Gastroesophageal sphincter (tissue), 3 donors: ENCODE measurements at regions not wholly inside any gene's neighbourhood (a gene's known extent, or its start where the extent isn't known, plus 50 kb on each side); places are given as distances from the start of the nearest gene placed in this dataset.

Experiments used
- CTCF ChIP-seq, 4 experiments: fragments of 200-600 bp in 2 of 4; fragments of 450-650 bp in 2 of 4; sonication (generic) in 1 of 4; IDR thresholded peaks; one replicate each; pipeline ENCODE4 v1.5.1; 2017 to 2019; ENCODE audit warnings: antibody characterized with exemption in 4 of 4, mild to moderate bottlenecking in 2 of 4, moderate library complexity in 2 of 4
- POLR2AphosphoS5 ChIP-seq: sonication (generic); formaldehyde crosslinking; IDR thresholded peaks from one replicate; pipeline ENCODE4 v1.6.1; 2017; ENCODE audit warnings: antibody characterized with exemption

DNA sequence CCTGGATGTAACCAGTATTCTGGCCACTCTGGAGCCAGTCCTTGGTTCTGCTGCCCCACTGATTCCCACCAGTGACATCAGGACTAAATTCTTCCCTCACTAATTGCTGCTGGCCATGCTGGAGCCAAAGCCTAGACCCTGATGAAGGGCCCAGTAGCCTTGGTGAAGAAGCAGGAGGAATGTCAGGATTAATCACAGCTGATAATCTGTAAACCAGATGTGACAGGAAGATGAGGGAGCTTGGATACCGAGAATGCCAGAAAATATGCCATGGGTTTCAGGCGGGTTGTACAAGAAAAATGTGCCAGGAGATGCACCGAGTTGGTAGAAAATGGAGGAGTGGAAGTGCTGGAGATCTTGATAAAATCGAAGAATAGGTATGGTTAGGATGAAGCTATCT, 119.0 kb upstream of the PPP2R5A start:
- no peak for TF ChIP-seq CTCF (IDR thresholded peaks at IDR 0.05)
- no peak for TF ChIP-seq POLR2AphosphoS5
